ENCODE measurements at regions not wholly inside any gene's neighbourhood (a gene's known extent, or its start where the extent isn't known, plus 50 kb on each side); places are given as distances from the start of the nearest gene placed in this dataset.
"Not testable (repeated sequence)": the region's sequence is repeated elsewhere in the genome, so short reads cannot be mapped to it uniquely, and the experiment has no call there.

DNA sequence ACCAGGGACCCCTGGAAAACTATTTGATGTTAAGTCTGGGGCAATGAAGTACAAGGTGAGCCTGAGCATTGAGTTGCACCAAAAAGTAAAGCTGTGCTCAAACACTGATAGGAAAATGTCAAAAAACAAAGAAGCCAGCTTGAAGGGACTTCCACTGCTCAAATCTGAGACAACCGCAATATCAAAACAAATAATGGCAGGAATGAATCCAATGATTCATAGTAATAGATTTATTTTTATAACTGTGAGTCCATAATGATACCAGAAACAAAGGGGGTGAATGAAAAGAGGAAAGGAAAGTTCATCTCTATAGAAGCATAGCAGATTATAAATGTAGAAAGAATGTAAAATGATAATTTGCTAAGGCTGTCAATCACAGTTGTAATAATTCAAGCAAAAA lies 237.3 kb upstream of the ZBTB20 start:
- DNase-seq (ENCODE audit: extremely low read depth, low read depth): no peak

- DNase-seq (ENCODE audit: extremely low read depth, low read depth): no peak
These were observed 237.3 kb upstream of the GAP43 start for GRCh38 chr3:115385774-115386730.

GRCh38 chr3:115388166-115388565 lies 235.1 kb upstream of the GAP43 start:
- no peak for DNase-seq (ENCODE audit: extremely low read depth, low read depth)

DNA sequence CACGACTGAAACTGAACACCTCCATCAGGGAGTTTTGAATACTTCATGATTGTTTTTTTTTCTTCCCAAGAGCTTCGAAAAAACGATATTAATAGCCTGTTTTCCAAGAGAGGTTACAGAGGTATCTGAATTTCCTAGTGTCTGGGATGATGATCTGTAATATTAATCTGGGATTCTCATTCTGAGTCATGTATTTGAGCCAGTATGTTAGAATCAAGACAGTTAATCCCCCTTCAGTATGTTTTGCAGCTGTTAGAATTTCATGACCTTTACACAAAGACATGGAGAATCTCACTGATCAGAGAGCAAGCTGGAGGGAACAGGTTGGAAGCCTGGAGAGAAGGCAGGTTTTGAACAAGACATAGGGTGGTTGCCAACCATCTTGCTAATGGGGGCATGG lies 234.5 kb upstream of the GAP43 start:
- DNase-seq (ENCODE audit: extremely low read depth, low read depth): no peak

- DNase-seq (ENCODE audit: extremely low read depth, low read depth): no peak
These were observed 226.5 kb upstream of the GAP43 start for GRCh38 chr3:115396801-115397200.

- no peak for DNase-seq (ENCODE audit: extremely low read depth, low read depth)
These were observed 225.9 kb upstream of the GAP43 start for GRCh38 chr3:115397433-115397832.

DNA sequence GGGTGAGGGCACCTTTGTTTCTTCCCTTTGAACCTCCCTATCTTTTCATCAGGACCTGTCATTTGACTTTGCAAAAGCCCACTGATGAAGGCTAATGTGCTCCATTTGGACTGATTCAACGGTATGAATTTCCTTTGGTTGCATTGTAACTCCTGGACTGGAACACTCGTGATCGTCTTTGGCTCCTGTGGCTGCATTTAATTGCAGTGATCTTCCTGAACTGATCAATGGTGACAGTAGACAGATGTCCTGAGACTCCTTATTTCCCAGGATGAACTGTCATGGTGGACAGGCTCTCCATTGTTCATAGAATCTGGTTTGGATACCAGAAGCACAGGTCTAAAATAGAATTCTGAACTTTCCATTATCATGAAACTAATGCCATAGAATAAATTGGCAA lies 224.8 kb upstream of the GAP43 start:
- DNase-seq (ENCODE audit: extremely low read depth, low read depth): no peak

DNA sequence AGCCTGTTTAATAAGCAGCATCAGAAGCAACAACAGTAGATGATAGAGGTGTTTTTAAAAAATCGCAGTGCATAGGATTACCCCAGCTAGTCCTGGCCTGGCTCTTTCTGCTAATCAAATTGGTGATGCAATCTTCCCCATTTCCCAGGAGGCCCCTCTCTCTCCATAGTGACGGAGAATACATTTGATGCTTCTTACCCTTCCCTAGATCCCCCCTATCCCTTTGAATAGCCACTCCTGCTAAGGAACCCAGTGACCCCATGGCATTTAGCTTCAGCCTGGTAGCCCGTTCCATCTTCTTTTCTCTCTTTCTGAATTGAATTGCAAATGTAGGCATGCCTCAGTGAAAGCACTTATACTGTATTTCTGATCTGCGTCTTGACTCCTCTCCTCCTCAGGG lies 223.6 kb upstream of the GAP43 start:
- no peak for DNase-seq (ENCODE audit: extremely low read depth, low read depth)

DNA sequence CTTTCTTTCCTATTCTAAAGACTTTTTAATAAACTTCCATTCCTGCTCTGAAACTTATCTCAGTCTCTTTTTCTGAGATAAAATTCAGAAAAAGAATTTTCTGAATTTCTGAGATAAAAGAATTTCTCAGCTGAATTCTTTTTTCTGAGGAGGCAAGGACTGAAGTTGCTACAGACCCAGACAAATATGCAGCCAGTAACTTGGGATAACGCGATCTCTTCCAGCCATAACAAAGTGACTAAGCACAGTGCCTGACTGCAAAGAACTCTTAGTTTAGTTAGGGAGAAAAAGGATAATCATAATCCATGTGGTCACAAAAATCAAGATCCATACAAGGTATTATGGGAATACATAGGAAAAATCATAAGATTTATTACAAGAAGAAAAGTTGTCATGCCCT lies 222.0 kb upstream of the GAP43 start:
- DNase-seq (ENCODE audit: extremely low read depth, low read depth): no peak

DNA sequence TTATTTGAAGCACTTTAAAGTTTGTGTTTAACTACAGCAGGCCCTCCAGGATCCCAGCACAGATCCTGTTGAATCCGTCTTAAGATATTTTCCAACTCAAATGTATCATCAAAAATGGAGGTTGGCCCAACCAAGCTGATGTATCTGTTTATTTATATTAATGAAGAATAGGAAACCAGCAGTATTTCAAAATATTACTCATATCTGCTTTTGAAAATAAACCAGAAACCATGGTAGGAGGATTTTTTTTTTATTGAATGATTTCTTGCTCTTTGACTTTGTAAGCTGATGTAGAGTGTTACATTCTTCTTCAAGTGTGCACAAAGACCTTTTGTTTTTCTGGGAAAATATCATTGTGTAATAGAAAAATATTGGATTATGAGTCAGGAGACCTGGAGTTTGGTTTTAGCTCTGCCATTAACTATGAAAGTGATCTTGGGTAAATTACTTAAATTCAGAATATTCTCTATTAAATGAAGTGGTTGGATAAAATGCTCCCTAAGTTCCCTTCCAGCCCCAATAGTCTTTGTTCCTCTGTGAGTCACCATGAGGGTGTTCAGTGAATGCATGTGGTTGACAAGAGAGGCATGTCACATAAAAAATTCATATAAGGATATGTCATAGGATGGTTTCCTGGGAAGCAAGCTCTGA lies 221.3 kb upstream of the GAP43 start:
- no peak for DNase-seq (ENCODE audit: extremely low read depth, low read depth)

GRCh38 chr3:115402651-115403050 lies 220.7 kb upstream of the GAP43 start:
- DNase-seq (ENCODE audit: extremely low read depth, low read depth): no peak

DNA sequence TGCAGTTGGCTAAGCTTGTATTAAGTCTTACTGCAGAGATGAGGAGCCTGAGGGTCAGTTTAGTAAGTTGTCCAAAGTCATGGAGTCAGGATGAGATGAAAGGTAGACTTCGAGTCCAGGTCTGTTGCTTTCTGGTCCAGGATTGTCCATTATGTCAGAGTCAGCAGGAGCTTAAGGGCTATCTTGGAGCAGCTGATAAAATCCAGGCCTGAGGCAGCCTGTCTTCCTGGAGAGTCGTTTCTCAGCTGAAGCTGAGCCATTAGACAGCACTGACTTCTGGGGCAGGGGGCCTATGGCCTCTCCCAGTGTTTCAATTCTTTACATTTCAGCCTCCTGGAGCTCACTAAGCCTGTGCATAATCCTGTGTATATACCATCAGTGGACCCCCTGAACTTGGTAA lies 219.5 kb upstream of the GAP43 start:
- DNase-seq (ENCODE audit: extremely low read depth, low read depth): no peak

- no peak for DNase-seq (ENCODE audit: extremely low read depth, low read depth)
These were observed 213.7 kb upstream of the GAP43 start for GRCh38 chr3:115409596-115409995.

DNA sequence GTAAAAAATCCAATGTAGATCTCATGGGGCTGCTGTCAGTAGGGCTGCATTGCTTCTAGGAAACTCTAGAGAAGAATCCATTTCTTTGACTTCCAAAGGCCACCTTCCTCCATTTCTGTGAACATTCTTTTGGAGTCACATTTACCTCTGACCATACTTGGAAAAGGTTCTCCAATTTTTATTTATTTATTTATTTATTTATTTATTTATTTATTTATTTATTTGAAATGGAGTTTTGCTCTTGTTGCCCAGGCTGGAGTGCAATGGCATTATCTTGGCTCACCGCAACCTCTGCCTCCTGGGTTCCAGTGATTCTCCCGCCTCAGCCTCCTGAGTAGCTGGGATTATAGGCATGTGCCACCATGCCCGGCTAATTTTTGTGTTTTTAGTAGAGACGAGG lies 208.7 kb upstream of the GAP43 start:
- DNase-seq (ENCODE audit: extremely low read depth, low read depth): not testable (repeated sequence)

GRCh38 chr3:115415246-115415996 lies 207.9 kb upstream of the GAP43 start:
- no peak for DNase-seq (ENCODE audit: extremely low read depth, low read depth)

GRCh38 chr3:115418583-115418982 lies 204.7 kb upstream of the GAP43 start:
- no peak for DNase-seq (ENCODE audit: extremely low read depth, low read depth)

GRCh38 chr3:115420086-115420485 lies 203.2 kb upstream of the GAP43 start:
- DNase-seq (ENCODE audit: extremely low read depth, low read depth): no peak

DNA sequence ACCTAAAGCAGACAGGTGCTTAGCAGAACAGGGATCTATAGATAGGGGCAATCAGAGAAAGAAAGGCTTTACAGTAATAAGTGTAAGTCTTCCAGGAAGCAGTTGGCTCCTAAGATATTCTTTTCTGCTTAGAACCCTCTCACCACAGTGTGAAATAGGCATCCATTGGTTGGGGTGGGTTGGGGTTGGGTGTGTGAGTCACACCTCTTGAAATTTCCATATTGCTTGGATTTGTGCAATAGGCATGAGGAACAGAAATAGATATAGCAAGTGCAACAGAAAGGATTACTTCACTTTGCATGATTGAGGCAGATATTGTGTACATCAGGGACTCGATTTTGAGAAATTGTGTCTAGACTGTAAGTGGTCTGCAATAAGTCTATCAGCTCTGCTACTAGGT lies 200.1 kb upstream of the GAP43 start:
- DNase-seq (ENCODE audit: extremely low read depth, low read depth): peak; percentile 3

GRCh38 chr3:115428841-115429240 lies 194.5 kb upstream of the GAP43 start:
- DNase-seq (ENCODE audit: extremely low read depth, low read depth): no peak

DNA sequence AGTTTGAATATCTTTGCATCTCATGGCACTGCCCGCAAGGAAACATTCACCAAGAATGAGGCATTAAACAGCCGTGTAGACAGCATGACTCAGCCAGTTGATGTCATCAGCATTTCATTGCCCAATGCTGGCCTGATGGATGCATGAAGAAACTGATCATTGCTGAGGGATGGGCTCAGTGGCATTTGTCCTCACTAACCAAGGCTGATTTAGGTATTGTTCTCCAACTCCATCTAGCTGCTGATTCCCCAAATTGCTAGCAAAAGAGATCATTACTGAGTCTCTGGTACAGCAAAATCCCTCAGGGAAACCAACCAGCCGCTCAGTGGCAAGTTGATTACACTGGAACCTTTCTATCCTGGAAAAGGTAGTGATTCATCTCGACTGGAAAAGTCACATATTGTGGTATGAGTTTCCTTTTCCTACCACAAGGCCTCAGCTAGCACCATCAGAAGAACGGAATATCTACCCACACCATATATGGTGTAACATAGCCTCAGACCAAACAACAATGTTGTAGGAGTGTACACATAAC lies 186.5 kb upstream of the GAP43 start:
- DNase-seq (ENCODE audit: extremely low read depth, low read depth): peak; percentile 67

GRCh38 chr3:115438799-115439198 lies 184.5 kb upstream of the GAP43 start:
- no peak for DNase-seq (ENCODE audit: extremely low read depth, low read depth)
